ENCODE measurements at regions not wholly inside any gene's neighbourhood (a gene's known extent, or its start where the extent isn't known, plus 50 kb on each side); places are given as distances from the start of the nearest gene placed in this dataset.
"Not testable (repeated sequence)": the region's sequence is repeated elsewhere in the genome, so short reads cannot be mapped to it uniquely, and the experiment has no call there.

GRCh38 chr5:44942524-44943001 is 133.8 kb downstream of the MRPS30 start:
- no peak for DNase-seq (ENCODE audit: low read depth)

- DNase-seq (ENCODE audit: low read depth) = no peak
Measured at GRCh38 chr5:44943647-44944046, 134.9 kb downstream of the MRPS30 start.

- DNase-seq (ENCODE audit: low read depth) = no peak
Measured at GRCh38 chr5:44945743-44946142, 137.0 kb downstream of the MRPS30 start.

GRCh38 chr5:44949687-44950086 is 140.9 kb downstream of the MRPS30 start:
- DNase-seq (ENCODE audit: low read depth) = no peak

GRCh38 chr5:44951371-44951770 is 142.6 kb downstream of the MRPS30 start:
- no peak for DNase-seq (ENCODE audit: low read depth)

- DNase-seq (ENCODE audit: low read depth) = no peak
Measured at GRCh38 chr5:44952376-44952775, 143.6 kb downstream of the MRPS30 start.

- DNase-seq (ENCODE audit: low read depth) = no peak
Measured at GRCh38 chr5:44953078-44953477, 144.3 kb downstream of the MRPS30 start.

- DNase-seq (ENCODE audit: low read depth) = not testable (repeated sequence)
Measured at GRCh38 chr5:44958943-44959454, 150.3 kb downstream of the MRPS30 start.

GRCh38 chr5:44969825-44970224 is 161.1 kb downstream of the MRPS30 start:
- no peak for DNase-seq (ENCODE audit: low read depth)

- DNase-seq (ENCODE audit: low read depth) = not testable (repeated sequence)
Measured at GRCh38 chr5:44970963-44971362, 162.2 kb downstream of the MRPS30 start.

GRCh38 chr5:44974813-44975212 is 166.1 kb downstream of the MRPS30 start:
- no peak for DNase-seq (ENCODE audit: low read depth)

- no peak for DNase-seq (ENCODE audit: low read depth)
Measured at GRCh38 chr5:44981708-44982107, 173.0 kb downstream of the MRPS30 start.

- no peak for DNase-seq (ENCODE audit: low read depth)
Measured at GRCh38 chr5:44983006-44983405, 174.3 kb downstream of the MRPS30 start.

- DNase-seq (ENCODE audit: low read depth) = no peak
Measured at GRCh38 chr5:44987026-44987425, 178.3 kb downstream of the MRPS30 start.

GRCh38 chr5:44991693-44992092 is 182.9 kb downstream of the MRPS30 start:
- DNase-seq (ENCODE audit: low read depth) = no peak

- no peak for DNase-seq (ENCODE audit: low read depth)
Measured at GRCh38 chr5:44993286-44993685, 184.5 kb downstream of the MRPS30 start.

- no peak for DNase-seq (ENCODE audit: low read depth)
Measured at GRCh38 chr5:44997506-44997905, 188.8 kb downstream of the MRPS30 start.

GRCh38 chr5:45007102-45007501 is 198.4 kb downstream of the MRPS30 start:
- DNase-seq (ENCODE audit: low read depth) = not testable (repeated sequence)

- DNase-seq (ENCODE audit: low read depth) = no peak
Measured at GRCh38 chr5:45017568-45017967, 208.8 kb downstream of the MRPS30 start.

GRCh38 chr5:45029553-45029952 is 220.8 kb downstream of the MRPS30 start:
- no peak for DNase-seq (ENCODE audit: low read depth)

GRCh38 chr5:45035991-45036390 is 227.2 kb downstream of the MRPS30 start:
- no peak for DNase-seq (ENCODE audit: low read depth)

- no peak for DNase-seq (ENCODE audit: low read depth)
Measured at GRCh38 chr5:45037927-45038326, 229.2 kb downstream of the MRPS30 start.

- DNase-seq (ENCODE audit: low read depth) = no peak
Measured at GRCh38 chr5:45038366-45038987, 229.7 kb downstream of the MRPS30 start.

GRCh38 chr5:45042283-45042682 is 233.5 kb downstream of the MRPS30 start:
- DNase-seq (ENCODE audit: low read depth) = no peak
